Stomach (tissue), 8 donors: ENCODE measurements at regions not wholly inside any gene's neighbourhood (a gene's known extent, or its start where the extent isn't known, plus 50 kb on each side); places are given as distances from the start of the nearest gene placed in this dataset.
"Not testable (repeated sequence)": the region's sequence is repeated elsewhere in the genome, so short reads cannot be mapped to it uniquely, and the experiment has no call there.

Source experiments
- DNase-seq, 2 donors: peaks; one replicate each; pipeline versions ENCODE4 v3.0.0 to v3.0.0-alpha.2; 2013 to 2019
- H3K27ac ChIP-seq, 5 donors: fragments of 200-600 bp in 4 of 5; sonication (generic) in 4 of 5; one replicate each; pipeline ENCODE4 v1.5.1; 2013 to 2019; ENCODE audit warnings: mild to moderate bottlenecking in 1 of 5, moderate library complexity in 1 of 5
- H3K27me3 ChIP-seq, 3 donors: fragments of 200-600 bp; sonication (generic); one replicate each; pipeline ENCODE4 v1.5.1; 2017 to 2019; ENCODE audit warnings: mixed run types in 1 of 3
- H3K36me3 ChIP-seq, 4 donors: fragments of 200-600 bp; sonication (generic); 1 replicate in 3 of 4; 2 replicates in 1 of 4; pipeline ENCODE4 v1.5.1; 2016 to 2019
- H3K4me1 ChIP-seq, 4 donors: fragments of 200-600 bp; sonication (generic); one replicate each; pipeline ENCODE4 v1.5.1; 2016 to 2019
- H3K4me3 ChIP-seq, 4 donors: fragments of 200-600 bp; sonication (generic) in 3 of 4; one replicate each; pipeline ENCODE4 v1.5.1; 2016 to 2019; ENCODE audit warnings: mild to moderate bottlenecking in 1 of 4
- H3K9me3 ChIP-seq, 4 donors: fragments of 200-600 bp; sonication (generic); one replicate each; pipeline ENCODE4 v1.5.1; 2016 to 2019
- WGBS, 5 donors: extraction: QIAGEN DNeasy Blood & Tissue Kit in 3 of 5; methylation state at CpG; one replicate each; pipeline versions ENCODE4 v1.1.5 to v1.1.7; 2013 to 2018; 5-methylcytosine and 5-hydroxymethylcytosine counted together
- intact Hi-C: fragments of 100-400 bp; cut with DNase I; formaldehyde crosslinking; loops from one replicate; pipeline ENCODE4 v1.15.1; 2023; ENCODE audit warnings: low total_unique reads
- donor health status: healthy with polysubstance abuse.
- donor health status: Bipolar disorder and iron deficiency.
- donor health status: healthy.

DNA sequence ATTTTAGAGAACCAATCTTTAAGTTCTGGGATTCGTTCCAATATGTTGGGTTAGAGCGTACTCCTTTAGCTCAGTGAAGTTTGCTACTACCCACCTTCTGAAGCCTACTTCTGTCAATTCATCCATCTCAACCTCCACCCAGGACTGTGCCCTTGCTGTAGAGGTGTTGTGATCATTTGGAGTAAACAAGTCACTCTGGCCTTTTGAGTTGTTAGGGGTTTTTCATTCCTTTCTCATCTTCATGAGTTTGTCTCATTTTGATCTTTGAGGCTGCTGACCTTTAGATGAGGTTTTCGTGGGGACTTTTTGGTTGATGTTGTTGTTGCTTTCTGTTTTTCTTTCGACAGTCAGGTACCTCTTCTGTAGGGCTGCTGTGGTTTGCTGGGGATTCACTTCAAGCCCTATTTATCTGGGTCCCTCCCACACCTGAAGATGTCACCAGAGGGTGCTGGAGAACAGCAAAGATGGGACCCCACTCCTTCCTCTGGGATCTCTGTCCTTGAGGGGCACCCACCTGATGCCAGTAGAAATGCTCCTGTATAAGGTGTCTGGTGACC, 158.4 kb downstream of the ANKRD36B start:
- H3K4me3 ChIP-seq, intact Hi-C loops, H3K9me3 ChIP-seq, H3K4me1 ChIP-seq, H3K27me3 ChIP-seq, DNase-seq, H3K27ac ChIP-seq, H3K36me3 ChIP-seq: not testable (repeated sequence)
- WGBS, 5 donors: no CpG with 5 or more reads among the region's 4 CpGs

DNA sequence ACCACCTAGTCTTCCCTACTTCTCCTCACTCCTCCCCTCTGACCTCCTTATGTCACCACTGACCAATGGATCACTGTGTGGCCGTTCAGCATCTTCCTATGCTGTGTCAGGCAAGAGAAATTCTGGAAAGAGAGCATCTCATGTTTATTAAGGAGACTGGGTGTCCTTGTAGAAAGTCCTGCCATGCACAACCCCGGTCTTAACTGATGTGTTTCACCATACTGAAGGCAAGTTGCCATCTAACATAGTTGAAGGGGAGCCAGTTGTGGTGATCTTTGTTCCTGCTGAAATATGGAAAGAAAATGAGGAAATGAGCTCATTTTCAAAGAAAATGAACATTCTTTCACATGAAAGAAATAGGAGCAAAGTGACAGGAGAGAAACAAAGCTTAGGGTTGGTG, 167.3 kb downstream of the ANKRD36B start:
- intact Hi-C loops, H3K9me3 ChIP-seq, H3K36me3 ChIP-seq, H3K4me1 ChIP-seq, DNase-seq, H3K4me3 ChIP-seq, H3K27me3 ChIP-seq, H3K27ac ChIP-seq: not testable (repeated sequence)
- no CpG with 5 or more reads among the region's 2 CpGs for WGBS, 5 donors

DNA sequence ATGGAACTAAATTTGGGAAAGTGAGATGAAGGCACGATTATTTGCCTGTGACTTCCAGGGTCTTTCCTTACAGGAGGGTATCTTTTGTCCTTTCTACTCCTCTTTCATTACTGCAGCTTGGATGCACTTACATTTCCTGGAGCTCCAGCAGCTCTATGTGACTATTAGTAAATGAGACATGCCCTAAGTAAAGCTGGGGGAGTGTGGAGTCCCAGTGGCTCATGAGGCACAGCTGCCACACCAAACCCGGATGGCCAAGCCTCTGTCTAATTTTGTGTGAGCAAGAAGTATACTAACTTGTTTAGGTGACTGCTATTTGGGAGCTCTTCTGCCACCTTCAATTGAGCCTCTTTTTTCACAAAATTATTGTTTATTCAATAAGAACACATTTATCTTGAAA, 183.3 kb downstream of the ANKRD36B start:
- H3K4me1 ChIP-seq, H3K9me3 ChIP-seq, intact Hi-C loops, DNase-seq, H3K4me3 ChIP-seq, H3K36me3 ChIP-seq, H3K27ac ChIP-seq, H3K27me3 ChIP-seq: not testable (repeated sequence)
- no CpG with 5 or more reads among the region's 2 CpGs for WGBS, 5 donors

DNA sequence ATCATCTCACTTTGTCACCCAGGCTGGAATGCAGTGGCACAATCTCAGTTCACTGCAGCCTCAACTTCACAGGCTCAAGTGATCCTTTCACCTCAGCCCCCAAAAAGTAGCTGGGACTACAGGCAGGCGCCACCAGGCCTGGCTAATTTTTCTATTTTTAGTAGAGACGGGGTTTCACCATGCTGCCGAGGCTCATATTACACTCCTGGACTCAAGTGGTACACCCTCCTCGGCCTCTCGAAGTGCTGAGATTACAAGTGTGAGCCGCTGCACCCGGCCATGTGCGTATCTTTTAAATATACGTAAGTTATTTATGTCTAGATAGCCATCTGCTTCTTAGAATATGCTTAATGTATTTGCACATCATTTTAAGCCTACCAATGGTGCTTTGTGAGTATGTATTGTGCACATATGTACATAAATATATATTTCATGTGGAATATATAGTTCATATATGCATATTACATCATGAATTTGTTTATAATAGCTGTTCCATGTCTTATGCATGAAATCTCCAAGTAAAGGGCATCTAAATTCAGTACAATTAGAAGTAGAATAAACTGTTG, 184.4 kb downstream of the ANKRD36B start:
- H3K9me3 ChIP-seq, H3K27me3 ChIP-seq, intact Hi-C loops, H3K27ac ChIP-seq, DNase-seq, H3K4me1 ChIP-seq, H3K4me3 ChIP-seq, H3K36me3 ChIP-seq: not testable (repeated sequence)
- WGBS, 5 donors: 54 to 77% (median 72%) methylated on average over 7 of the region's 9 CpGs; no CpG with 5 or more reads in 2 of the 5 donors

DNA sequence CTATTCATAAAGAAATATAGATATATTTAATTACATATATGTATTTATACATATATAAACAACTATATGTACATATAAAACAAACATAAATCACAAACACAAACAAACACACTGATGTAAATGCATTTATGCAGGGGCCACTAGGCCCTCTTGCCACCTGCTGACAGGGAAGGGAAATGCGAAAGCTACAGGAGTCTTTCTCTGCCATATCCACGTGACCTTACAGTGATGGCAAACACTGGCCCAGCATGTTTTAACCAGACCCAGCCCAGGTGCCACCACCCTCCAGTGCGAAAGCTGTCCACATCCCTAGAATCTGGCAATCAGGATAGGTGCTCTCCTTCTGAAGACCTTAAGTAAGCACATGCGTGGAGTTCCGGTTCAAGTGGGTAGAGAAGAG, 187.0 kb downstream of the ANKRD36B start:
- not testable (repeated sequence) for DNase-seq
- WGBS, 5 donors: no CpG with 5 or more reads among the region's 5 CpGs

DNA sequence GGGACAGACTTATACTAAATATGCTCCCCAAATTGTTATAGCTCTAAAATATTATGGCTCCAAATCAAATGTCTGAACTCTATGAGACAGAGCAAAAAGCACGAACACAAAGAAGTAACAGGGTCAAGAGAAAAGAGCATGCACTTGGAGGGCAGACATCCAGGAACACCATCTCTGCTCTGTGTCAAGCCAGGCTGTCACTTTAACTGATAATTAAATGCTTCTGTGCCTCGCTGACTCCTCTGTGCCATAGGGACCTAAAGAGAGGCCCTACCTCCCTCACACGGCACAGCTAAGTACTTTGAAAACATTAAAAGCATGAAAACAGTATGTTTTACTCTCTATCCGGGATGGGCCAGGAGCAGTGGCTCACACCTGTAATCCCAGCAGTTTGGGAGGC, 194.0 kb downstream of the ANKRD36B start:
- H3K4me3 ChIP-seq, H3K9me3 ChIP-seq, intact Hi-C loops, H3K36me3 ChIP-seq, DNase-seq, H3K27me3 ChIP-seq, H3K27ac ChIP-seq, H3K4me1 ChIP-seq: not testable (repeated sequence)
- 64 to 100% (median 76%) methylated on average over 2 of the region's 4 CpGs; no CpG with 5 or more reads in 1 of the 5 donors for WGBS, 5 donors

More for the DNA sequence above, 187.0 kb downstream of the ANKRD36B start:
- H3K4me1 ChIP-seq, intact Hi-C loops, H3K27me3 ChIP-seq, H3K4me3 ChIP-seq, H3K36me3 ChIP-seq, H3K27ac ChIP-seq, H3K9me3 ChIP-seq: not testable (repeated sequence)

DNA sequence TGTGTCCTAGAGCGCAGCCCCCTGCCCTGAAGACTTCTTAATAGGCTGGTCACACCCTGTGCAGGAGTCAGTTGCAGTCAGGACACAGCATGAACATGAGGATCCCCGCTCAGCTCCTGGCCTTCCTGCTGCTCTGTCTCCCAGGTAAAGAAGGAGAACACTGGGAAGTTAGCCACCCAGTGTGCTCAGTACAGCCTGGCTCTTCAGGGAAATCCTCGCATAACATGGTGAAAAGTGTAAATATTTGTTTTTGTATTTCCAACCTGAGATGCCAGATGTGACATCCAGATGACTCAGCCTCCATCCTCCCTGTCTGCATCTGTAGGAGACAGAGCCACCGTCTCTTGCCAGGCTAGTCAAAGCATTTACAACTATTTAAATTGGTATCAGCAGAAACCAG, 203.9 kb downstream of the ANKRD36B start:
- H3K27me3 ChIP-seq, H3K9me3 ChIP-seq, H3K4me3 ChIP-seq, H3K27ac ChIP-seq, DNase-seq, intact Hi-C loops, H3K36me3 ChIP-seq, H3K4me1 ChIP-seq: not testable (repeated sequence)
- WGBS, 5 donors: no CpG with 5 or more reads among the region's 4 CpGs

DNA sequence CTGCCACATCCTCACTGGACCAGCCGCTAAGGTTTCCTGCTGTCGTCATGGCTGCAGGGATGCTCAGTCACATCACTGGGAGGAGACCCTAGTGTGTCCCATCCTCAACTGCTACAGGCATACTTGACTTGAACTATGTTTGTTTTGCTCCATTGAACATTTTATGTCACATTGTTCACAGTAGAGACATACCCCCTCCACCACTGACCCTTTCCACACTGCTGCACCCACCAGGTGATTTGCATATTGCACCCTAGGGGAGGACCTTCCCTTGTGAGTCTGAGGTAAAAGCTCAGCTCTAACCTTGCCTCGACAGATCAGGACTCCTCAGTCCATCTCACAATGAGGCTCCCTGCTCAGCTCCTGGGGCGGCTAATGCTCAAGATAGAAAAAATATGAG, 213.8 kb downstream of the ANKRD36B start:
- DNase-seq, H3K27me3 ChIP-seq, H3K27ac ChIP-seq, H3K36me3 ChIP-seq, intact Hi-C loops, H3K9me3 ChIP-seq, H3K4me3 ChIP-seq, H3K4me1 ChIP-seq: not testable (repeated sequence)
- WGBS, 5 donors: no CpG with 5 or more reads among the region's 4 CpGs

DNA sequence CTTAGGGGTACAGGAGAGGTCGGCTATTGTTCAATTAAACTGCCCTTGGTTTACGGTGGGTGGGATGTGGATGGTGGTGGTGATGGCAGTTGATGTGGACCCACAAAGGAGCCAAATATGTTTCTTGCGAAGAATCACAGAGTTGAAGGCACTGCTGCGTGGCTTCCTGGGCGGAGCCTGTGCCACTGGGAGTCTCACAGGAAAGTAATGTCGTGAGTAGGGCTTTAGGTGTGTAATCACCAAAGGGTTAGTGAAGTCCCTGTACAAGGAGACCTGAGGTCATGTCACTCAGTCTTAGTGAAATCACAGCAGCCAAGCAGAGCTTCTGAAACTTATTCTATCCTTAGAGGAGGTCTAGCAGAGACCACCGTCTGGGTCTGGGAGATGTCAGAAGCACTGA, 215.3 kb downstream of the ANKRD36B start:
- intact Hi-C loops, H3K4me3 ChIP-seq, DNase-seq, H3K27ac ChIP-seq, H3K4me1 ChIP-seq, H3K27me3 ChIP-seq, H3K36me3 ChIP-seq, H3K9me3 ChIP-seq: not testable (repeated sequence)
- WGBS, 5 donors: no CpG with 5 or more reads among the region's 7 CpGs

DNA sequence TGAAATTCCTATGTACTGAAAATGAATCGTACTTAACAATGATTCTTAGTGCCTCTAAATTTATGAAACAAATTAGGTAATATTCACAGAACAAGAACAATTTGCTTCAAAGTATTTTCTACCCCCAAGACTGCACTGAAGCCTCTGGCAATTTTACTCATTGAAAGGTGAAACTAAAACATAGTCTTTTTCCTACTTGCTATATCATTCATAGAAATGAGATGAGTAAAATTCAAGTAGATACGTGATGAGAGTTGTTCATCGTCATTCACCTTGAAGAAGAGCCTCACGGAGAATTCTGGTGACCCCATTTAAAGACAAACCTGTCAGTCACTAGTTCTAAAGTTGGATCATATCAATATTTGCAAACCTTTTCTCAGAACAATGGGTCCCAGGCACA, 226.5 kb downstream of the ANKRD36B start:
- H3K4me3 ChIP-seq, H3K9me3 ChIP-seq, intact Hi-C loops, H3K27me3 ChIP-seq, H3K36me3 ChIP-seq, H3K4me1 ChIP-seq, H3K27ac ChIP-seq, DNase-seq: not testable (repeated sequence)
- WGBS, 5 donors: no CpG with 5 or more reads among the region's 4 CpGs
